SW480 (cell line): ENCODE measurements at regions not wholly inside any gene's neighbourhood (a gene's known extent, or its start where the extent isn't known, plus 50 kb on each side); places are given as distances from the start of the nearest gene placed in this dataset.
"Not testable (repeated sequence)": the region's sequence is repeated elsewhere in the genome, so short reads cannot be mapped to it uniquely, and the experiment has no call there.

Experiments used
- DNase-seq: peaks from one replicate; pipeline ENCODE4 v3.0.0-alpha.2; 2016; ENCODE audit warnings: low spot score

GRCh38 chr6:144619966-144620365, 334.8 kb downstream of the UTRN start:
- DNase-seq: no peak

GRCh38 chr6:144621332-144621731, 336.2 kb downstream of the UTRN start:
- DNase-seq: no peak

GRCh38 chr6:144624246-144624645, 339.1 kb downstream of the UTRN start:
- no peak for DNase-seq

DNA sequence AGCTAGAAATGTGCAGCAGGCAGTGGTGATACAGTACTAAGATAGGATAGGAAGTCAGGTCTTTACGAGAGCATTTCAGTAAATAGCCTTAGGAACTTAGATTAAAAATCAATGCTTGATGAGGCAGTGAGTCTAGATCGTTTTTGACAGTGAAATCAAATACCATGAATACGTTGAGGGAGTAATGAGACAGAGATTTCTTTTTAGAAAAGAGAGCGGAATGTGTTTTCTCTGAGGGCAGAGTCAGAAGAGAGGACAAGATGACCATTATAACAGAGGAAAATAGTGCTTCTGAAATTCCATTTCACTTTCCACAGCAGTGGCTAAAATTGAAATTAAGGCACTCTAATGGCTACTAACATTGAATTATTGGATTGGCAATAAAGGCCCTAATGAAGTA, 339.6 kb downstream of the UTRN start:
- DNase-seq: no peak

DNA sequence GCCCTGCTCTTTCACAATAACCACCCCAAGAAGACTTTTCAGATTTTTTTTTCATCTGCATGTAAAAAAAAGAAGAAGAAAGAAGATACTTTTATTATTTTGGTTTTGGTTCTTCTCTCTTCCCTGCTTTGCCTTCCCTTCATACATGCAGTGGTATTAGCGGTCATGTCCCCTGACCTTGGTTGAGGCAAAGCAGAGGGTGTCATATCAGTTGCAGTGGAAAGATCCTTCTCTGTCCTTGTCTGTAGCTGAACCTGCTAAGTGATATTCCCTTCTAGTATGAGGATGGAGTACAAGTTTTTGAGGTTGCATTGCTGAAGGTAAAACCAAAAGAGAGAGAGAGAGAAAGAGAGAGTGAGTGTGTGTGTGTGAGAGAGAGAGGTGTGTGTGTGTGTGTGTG, 345.7 kb downstream of the UTRN start:
- DNase-seq: no peak

- DNase-seq: no peak
Measured at GRCh38 chr6:144632266-144632665, 347.1 kb downstream of the UTRN start.

DNA sequence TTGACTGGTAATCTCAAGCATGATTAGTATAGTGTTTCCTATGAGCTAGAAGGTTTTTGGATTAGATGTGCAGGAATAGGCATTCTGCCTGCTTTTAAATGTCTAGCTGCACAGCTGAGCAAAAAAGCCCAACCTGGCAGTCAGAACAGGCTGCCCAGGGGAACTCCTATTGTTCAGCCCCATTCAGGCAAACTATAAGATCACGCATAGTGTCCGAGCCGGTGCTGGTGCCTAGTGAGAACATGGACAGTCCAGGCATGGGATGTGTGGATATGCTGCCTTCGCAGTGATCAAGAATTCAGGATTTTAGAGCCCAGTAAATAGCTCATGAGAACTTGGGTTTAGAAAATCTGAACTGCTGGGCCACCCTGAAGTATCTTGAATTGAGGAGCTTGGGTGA, 348.8 kb downstream of the UTRN start:
- no peak for DNase-seq

GRCh38 chr6:144634371-144634770, 349.2 kb downstream of the UTRN start:
- no peak for DNase-seq

GRCh38 chr6:144635051-144635450, 349.9 kb downstream of the UTRN start:
- DNase-seq: no peak

DNA sequence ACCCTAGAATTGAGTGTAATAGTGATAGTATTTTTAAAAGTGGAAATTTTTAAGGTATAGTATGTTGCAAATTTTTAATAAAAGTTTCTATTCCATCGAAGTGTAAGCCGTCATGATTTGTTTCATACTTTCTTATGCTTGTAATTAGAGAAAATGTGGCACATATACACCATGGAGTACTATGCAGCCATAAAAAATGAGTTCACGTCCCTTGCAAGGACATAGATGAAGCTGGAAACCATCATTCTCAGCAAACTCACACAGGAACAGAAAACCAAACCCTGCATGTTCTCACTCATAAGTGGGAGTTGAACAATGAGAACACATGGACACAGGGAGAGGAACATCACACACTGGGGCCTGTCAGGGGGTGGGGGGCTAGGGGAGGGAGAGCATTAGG, 350.9 kb downstream of the UTRN start:
- DNase-seq: not testable (repeated sequence)

DNA sequence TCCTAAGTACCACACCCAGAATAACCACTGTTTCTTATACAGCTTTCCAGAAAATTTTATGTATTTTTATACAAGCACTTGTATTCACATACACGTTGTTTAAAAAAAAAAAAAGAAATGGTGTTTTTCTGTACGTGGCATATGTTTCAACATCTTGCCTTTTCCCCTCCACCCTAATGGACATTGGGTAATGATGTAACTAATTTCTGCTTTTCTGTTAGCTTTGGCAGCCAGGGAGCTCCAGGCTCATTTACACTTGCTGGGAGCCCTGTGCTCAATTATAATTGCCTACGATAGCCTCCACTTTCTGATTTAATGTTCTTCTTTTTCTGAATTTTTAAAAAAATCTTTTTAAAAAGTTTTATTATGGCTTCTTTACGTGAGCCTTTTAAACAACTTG, 352.4 kb downstream of the UTRN start:
- no peak for DNase-seq

DNA sequence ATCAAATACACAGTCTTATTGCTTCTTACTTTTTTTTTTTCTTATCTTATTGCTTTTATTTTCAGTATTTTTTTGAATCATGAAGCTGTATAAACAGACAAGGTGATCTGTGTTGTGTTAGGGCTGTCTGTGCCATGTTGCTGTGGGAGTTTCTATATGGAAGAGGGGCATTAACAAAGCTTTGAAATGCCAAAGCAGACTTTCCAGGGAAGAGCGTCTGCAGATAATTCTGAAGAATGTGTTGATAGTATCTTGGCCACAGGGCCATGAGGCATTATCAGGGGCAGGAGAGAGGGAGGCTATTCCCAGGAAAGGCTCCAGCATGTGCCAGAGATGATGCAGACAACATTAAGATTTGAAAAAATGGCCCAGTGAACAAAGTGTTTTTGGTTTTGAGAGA, 354.5 kb downstream of the UTRN start:
- DNase-seq: no peak

GRCh38 chr6:144641286-144641685, 356.2 kb downstream of the UTRN start:
- no peak for DNase-seq

- DNase-seq: no peak
Measured at GRCh38 chr6:144644776-144645175, 359.6 kb downstream of the UTRN start.

GRCh38 chr6:144646093-144647056, 361.2 kb downstream of the UTRN start:
- DNase-seq: no peak

GRCh38 chr6:144647406-144647964, 362.4 kb downstream of the UTRN start:
- DNase-seq: no peak

DNA sequence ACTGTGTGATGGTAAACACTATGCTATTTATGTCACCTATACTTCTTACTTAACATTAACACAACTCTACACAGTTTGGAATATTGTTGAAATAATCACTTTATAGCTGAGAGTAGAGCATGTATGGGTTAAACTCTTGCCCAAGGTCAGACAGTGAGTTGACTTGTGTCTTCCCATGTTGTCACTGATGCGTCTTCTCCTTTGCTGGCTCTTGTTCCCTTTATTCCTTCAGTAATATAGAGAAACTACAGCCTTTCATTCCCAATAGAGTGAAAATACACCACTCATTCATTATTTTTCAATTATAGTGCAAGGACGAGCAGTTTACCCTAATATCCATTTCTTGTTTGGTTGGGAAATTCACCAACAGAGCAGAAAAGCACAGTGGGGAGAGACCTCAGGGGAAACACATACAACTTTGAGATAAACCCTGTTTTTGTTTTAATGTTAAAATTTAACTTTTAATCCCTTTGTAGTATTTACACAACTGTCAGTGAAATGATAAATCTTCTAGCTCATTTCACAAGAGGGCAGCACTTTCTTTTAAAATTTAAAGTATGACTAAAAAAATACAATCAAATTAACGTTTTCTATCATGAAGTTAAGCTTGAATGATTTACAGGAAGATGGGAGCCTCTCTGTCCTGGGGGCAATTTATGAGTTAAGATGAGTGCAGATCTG, 363.0 kb downstream of the UTRN start:
- no peak for DNase-seq

GRCh38 chr6:144649085-144649484, 363.9 kb downstream of the UTRN start:
- DNase-seq: no peak

GRCh38 chr6:144651234-144651633, 366.1 kb downstream of the UTRN start:
- DNase-seq: no peak

DNA sequence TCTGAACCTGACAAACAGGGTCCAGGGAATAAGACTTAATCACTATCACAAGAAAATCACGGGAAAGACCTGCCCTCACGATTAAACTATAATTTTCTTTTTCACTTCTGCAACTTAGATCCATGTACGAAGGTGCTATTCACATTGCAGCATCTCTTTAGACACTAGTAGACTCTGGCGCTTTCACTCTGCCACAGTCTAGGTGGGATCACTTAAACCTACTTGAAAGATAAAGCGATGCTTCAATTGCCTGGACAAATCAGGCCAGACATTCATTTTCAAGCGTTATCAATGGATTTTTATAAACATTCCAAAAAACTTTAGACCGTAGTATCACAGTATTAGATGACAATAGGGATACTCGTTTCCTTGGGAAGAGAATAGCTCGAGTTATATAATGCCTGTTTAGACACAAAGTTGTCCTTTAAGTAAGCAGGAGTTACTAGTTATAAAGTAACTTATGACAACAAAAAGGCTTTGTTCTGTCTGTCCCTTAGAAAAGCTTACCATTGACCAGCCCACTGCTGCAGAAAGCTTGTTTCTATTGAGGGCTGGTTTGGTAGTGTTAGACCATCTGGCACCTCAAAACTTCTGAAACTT, 367.3 kb downstream of the UTRN start:
- no peak for DNase-seq

DNA sequence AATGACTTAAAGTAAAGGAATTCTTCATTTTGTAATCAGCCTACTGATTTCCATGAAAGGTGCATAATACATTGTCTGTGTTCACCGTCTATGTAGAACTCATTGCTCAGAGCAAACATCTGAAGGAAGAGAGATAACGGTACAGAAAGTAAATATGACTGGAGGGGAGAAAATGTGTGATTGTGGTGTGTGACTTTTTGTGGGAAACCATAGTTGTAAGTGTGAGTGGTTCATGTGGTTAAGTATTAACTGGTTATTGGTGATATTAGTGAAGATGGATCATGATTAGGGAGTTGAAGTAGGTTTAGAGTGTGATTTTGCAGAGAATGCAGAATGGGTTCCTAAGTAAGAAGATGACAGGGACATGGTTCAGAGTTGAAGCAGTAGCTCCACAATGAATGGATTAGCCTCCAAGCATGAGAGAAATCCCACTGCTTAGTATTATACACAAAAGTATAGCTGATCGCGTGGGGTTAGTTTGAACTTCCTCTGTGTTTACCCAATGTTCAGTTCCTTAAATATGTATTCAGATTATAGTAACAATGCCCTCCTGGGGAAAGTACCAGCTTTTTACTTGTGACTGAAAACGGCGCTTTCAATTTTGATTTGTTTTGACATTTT, 368.9 kb downstream of the UTRN start:
- DNase-seq: no peak

DNA sequence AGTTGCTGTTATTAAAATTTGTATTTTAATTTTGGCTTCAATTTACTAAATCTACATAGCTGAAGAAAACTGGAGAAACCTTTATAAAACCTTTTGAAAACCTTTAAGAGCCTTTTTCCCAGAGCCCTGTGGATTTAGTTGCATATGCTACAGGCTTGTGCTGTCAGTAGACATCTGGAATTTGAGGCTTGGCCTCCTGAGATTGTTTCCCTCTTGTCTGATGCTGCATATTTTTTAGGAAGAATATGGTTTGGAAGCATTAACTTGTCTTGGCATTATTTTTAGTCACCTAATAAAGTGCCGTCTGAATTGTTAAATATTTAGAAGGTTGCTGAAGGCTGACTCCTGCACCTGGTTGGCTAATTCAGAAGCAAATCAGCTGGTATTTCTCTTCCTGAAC, 369.4 kb downstream of the UTRN start:
- no peak for DNase-seq
